IMR-90 (cell line): ENCODE measurements at regions not wholly inside any gene's neighbourhood (a gene's known extent, or its start where the extent isn't known, plus 50 kb on each side); places are given as distances from the start of the nearest gene placed in this dataset.

Experiments
- ATAC-seq: fragments of 200-7000 bp; cut with Tn5 transposase; 2 replicates; pipeline ENCODE4 v1.9.1; 2020; ENCODE audit warnings: low read depth, mild to moderate bottlenecking, moderate library complexity
- BruUV-seq: library from RNA; stranded (reverse); fragments of 400-500 nt; replicated peaks from 2 replicates; lab custom pipeline; 2021; lab: Mats Ljungman, UMichigan
- CTCF ChIA-PET: fragments of 300-600 bp; formaldehyde crosslinking; extraction: SDS; loops from one replicate; lab custom pipeline; 2021; ENCODE audit warnings: antibody characterized with exemption; lab: Yijun Ruan, JAX
- POLR2A ChIA-PET: fragments of 300-600 bp; sonication (Branson Sonifier 250); formaldehyde crosslinking; loops from one replicate; lab custom pipeline; 2022; ENCODE audit warnings: antibody characterized with exemption; ENCODE audit not compliant: unreplicated experiment; lab: Charles Lee
- DNase-seq: peaks from one replicate; pipeline ENCODE4 v3.0.0; 2013
- H2AFZ ChIP-seq: replicated peaks from 2 replicates; pipeline ENCODE3; 2013; ENCODE audit warnings: low read length, mild to moderate bottlenecking; ENCODE audit not compliant: poor library complexity
- H2AK5ac ChIP-seq: 2 replicates; pipeline ENCODE4 v1.6.1; 2013; ENCODE audit warnings: low read depth, low read length, inconsistent platforms
- H2AK9ac ChIP-seq: replicated peaks from 2 replicates; pipeline ENCODE3; 2013; ENCODE audit warnings: mild to moderate bottlenecking, low read depth, low read length, moderate library complexity; ENCODE audit not compliant: poor library complexity
- H2BK120ac ChIP-seq: 2 replicates; pipeline ENCODE4 v1.6.1; 2013; ENCODE audit warnings: low read depth, low read length, inconsistent platforms
- H2BK15ac ChIP-seq: 3 replicates; pipeline ENCODE4 v1.6.1; 2013; ENCODE audit warnings: low read depth, low read length, inconsistent platforms
- H2BK20ac ChIP-seq: 2 replicates; pipeline ENCODE4 v1.6.1; 2013; ENCODE audit warnings: low read depth, mild to moderate bottlenecking, inconsistent platforms, low read length, moderate library complexity
- H2BK5ac ChIP-seq: 2 replicates; pipeline ENCODE4 v1.6.1; 2013; ENCODE audit warnings: mild to moderate bottlenecking, low read depth, low read length, inconsistent platforms; ENCODE audit not compliant: poor library complexity, severe bottlenecking
- H3K14ac ChIP-seq: replicated peaks from 2 replicates; pipeline ENCODE4 v1.6.1; 2013; ENCODE audit warnings: low read depth, low read length, inconsistent platforms
- H3K18ac ChIP-seq: 2 replicates; pipeline ENCODE4 v1.6.1; 2013; ENCODE audit warnings: low read depth, low read length, control low read depth
- H3K23ac ChIP-seq: 2 replicates; pipeline ENCODE4 v1.6.1; 2013; ENCODE audit warnings: low read depth, low read length, inconsistent platforms
- H3K27ac ChIP-seq: 2 replicates; pipeline ENCODE4 v1.5.1; 2013; ENCODE audit warnings: mild to moderate bottlenecking, control low read depth, low read length; ENCODE audit not compliant: insufficient read depth
- H3K27me3 ChIP-seq: 2 replicates; pipeline ENCODE4 v1.6.1; 2013; ENCODE audit warnings: low read length; ENCODE audit not compliant: control insufficient read depth, insufficient read depth
- H3K36me3 ChIP-seq: 2 replicates; pipeline ENCODE4 v1.6.1; 2013; ENCODE audit warnings: low read length, mixed read lengths; ENCODE audit not compliant: control insufficient read depth, insufficient read depth
- H3K4ac ChIP-seq: 2 replicates; pipeline ENCODE4 v1.6.1; 2013; ENCODE audit warnings: low read depth, low read length, inconsistent platforms
- H3K4me1 ChIP-seq: 2 replicates; pipeline ENCODE4 v1.6.1; 2013; ENCODE audit warnings: low read length, mixed read lengths; ENCODE audit not compliant: control insufficient read depth, insufficient read depth
- H3K4me2 ChIP-seq: 2 replicates; pipeline ENCODE4 v1.6.1; 2013; ENCODE audit warnings: low read depth, mild to moderate bottlenecking, control low read depth, low read length, moderate library complexity
- H3K4me3 ChIP-seq: 2 replicates; pipeline ENCODE4 v1.5.1; 2013; ENCODE audit warnings: low read depth, mild to moderate bottlenecking, control low read depth, low read length, moderate library complexity; ENCODE audit not compliant: insufficient read depth
- H3K56ac ChIP-seq: 2 replicates; pipeline ENCODE4 v1.6.1; 2013; ENCODE audit warnings: low read length, inconsistent platforms; ENCODE audit not compliant: insufficient read depth; ENCODE audit errors: extremely low read depth
- H3K79me1 ChIP-seq, 2 experiments: 2 replicates each; pipeline ENCODE4 v1.6.1; 2013; ENCODE audit warnings: low read length in 2 of 2, inconsistent platforms in 1 of 2, low read depth in 1 of 2
- H3K9ac ChIP-seq: 2 replicates; pipeline ENCODE4 v1.6.1; 2013; ENCODE audit warnings: low read depth, low read length, control low read depth
- H3K9me1 ChIP-seq: 2 replicates; pipeline ENCODE4 v1.6.1; 2013; ENCODE audit warnings: low read length, inconsistent platforms; ENCODE audit not compliant: insufficient read depth
- H3K9me3 ChIP-seq: 2 replicates; pipeline ENCODE4 v1.6.1; 2013; ENCODE audit warnings: low read length; ENCODE audit not compliant: control insufficient read depth, insufficient read depth
- H4K20me1 ChIP-seq: 2 replicates; pipeline ENCODE4 v1.6.1; 2013; ENCODE audit warnings: low read length, inconsistent platforms; ENCODE audit not compliant: insufficient read depth
- H4K5ac ChIP-seq: 2 replicates; pipeline ENCODE4 v1.6.1; 2013; ENCODE audit warnings: mild to moderate bottlenecking, low read depth, low read length, control low read depth
- H4K8ac ChIP-seq, 2 experiments: 2 replicates each; pipeline ENCODE4 v1.6.1; 2013; ENCODE audit warnings: low read depth in 2 of 2, low read length in 2 of 2, control low read depth in 1 of 2, inconsistent platforms in 1 of 2
- H4K91ac ChIP-seq: 2 replicates; pipeline ENCODE4 v1.6.1; 2013; ENCODE audit warnings: low read depth, low read length, inconsistent platforms; ENCODE audit not compliant: insufficient read depth
- CHD1 ChIP-seq: IDR thresholded peaks from 2 replicates; pipeline ENCODE4 v1.6.1; 2012; ENCODE audit warnings: low read depth, low read length, improper control_type of control experiment
- FOS ChIP-seq: fragments of 150-350 bp; IDR thresholded peaks from 2 replicates; pipeline ENCODE4 v1.6.1; 2016; ENCODE audit warnings: low read depth, low read length
- MAFK ChIP-seq: IDR thresholded peaks from 2 replicates; pipeline ENCODE4 v1.6.1; 2012; ENCODE audit warnings: low read depth, low read length, improper control_type of control experiment
- RAD21 ChIP-seq: IDR thresholded peaks from 2 replicates; pipeline ENCODE4 v1.6.1; 2012; ENCODE audit warnings: low read length, improper control_type of control experiment
- SMC3 ChIP-seq: fragments of 150-350 bp; IDR thresholded peaks from 2 replicates; pipeline ENCODE4 v1.6.1; 2016; ENCODE audit warnings: low read depth, mild to moderate bottlenecking, antibody characterized with exemption, low read length, moderate library complexity
- WGBS, 2 experiments: methylation state at CpG; one replicate each; pipeline versions ENCODE4 v1.1.5 to v1.1.7; 2013; ENCODE audit warnings: missing lambda C conversion rate in 2 of 2; ENCODE audit not compliant: insufficient read length in 1 of 2; ENCODE audit errors: extremely low coverage in 2 of 2; 5-methylcytosine and 5-hydroxymethylcytosine counted together
- dilution Hi-C: fragments of 300-500 bp; cut with HindIII; formaldehyde crosslinking; loops from one replicate; pipeline ENCODE4 v1.14.3; 2018; ENCODE audit warnings: low sequenced_read_pairs; ENCODE audit not compliant: unreplicated experiment
- in situ Hi-C: fragments of 300-500 bp; cut with MboI; formaldehyde crosslinking; loops from 3 replicates; pipeline ENCODE4 v1.14.3; 2019; ENCODE audit warnings: low sequenced_read_pairs, inconsistent platforms, mixed read lengths
- intact Hi-C: fragments of 100-400 bp; cut with micrococcal nuclease; formaldehyde crosslinking; loops from 2 replicates; pipeline ENCODE4 v1.10.0; 2022

GRCh38 chr13:111957913-111958450 is 109.0 kb upstream of the SOX1 start:
- Histone ChIP-seq H3K9me1 (no peaks in the 10 kb centered on the region), H3K79me1 (no peaks in the 10 kb centered on the region), H4K5ac (no peak overlapping the region), H2AK9ac (no peak overlapping the region), H2AFZ (no peak overlapping the region), H3K9ac (no peak overlapping the region), H3K27me3 (no peaks in the 10 kb centered on the region), H4K91ac (no peak overlapping the region), H2BK120ac (no peak overlapping the region), H3K27ac (no peak overlapping the region), H3K9me3 (peaks cover 43% of the 10 kb centered on the region), H3K4ac (no peak overlapping the region), H3K23ac (no peak overlapping the region), H3K4me3 (no peak overlapping the region), H3K4me1 (no peaks in the 10 kb centered on the region), H2AK5ac (no peak overlapping the region), H3K4me2 (no peak overlapping the region), H2BK15ac (no peak overlapping the region), H3K36me3 (no peaks in the 10 kb centered on the region), H3K56ac (no peak overlapping the region), H3K14ac (no peak overlapping the region), H4K8ac (no peak overlapping the region), H2BK20ac (no peak overlapping the region), H4K20me1 (no peaks in the 10 kb centered on the region; the same call in 1 of the 2 replicates), H2BK5ac (no peak overlapping the region), H3K18ac (no peak overlapping the region)
- intact Hi-C loops = no loop called here
- POLR2A ChIA-PET = no interaction called here
- no TSS peak for BruUV-seq
- no CpG with 5 or more reads among the region's 14 CpGs for WGBS, 2 experiments
- dilution Hi-C loops = no loop called here
- in situ Hi-C loops = no loop called here
- CTCF ChIA-PET = no interaction called here
- TF ChIP-seq SMC3 (no peak), FOS (no peak), RAD21 (no peak), MAFK (no peak), CHD1 (no peak)
- DNase-seq (no peak), ATAC-seq (no peak)
